Heart left ventricle (tissue), 13 donors: ENCODE measurements at regions not wholly inside any gene's neighbourhood (a gene's known extent, or its start where the extent isn't known, plus 50 kb on each side); places are given as distances from the start of the nearest gene placed in this dataset.

Experiments
- CTCF ChIP-seq, 12 donors: fragments of 200-600 bp; sonication (generic) in 4 of 12; IDR thresholded peaks; one replicate each; pipeline versions ENCODE4 v1.5.0 to v1.8.0; 2018 to 2022; ENCODE audit warnings: antibody characterized with exemption in 12 of 12, mild to moderate bottlenecking in 5 of 12
- POLR2A ChIP-seq, 2 donors: fragments of 450-650 bp; IDR thresholded peaks; one replicate each; pipeline ENCODE4 v1.6.1; 2017; ENCODE audit warnings: antibody characterized with exemption in 2 of 2, mild to moderate bottlenecking in 2 of 2, moderate library complexity in 2 of 2
- donor health status: ischemic (EF 13 %, LVEDD 7.1; RV severe dilation, severe dysfunction).
- donor health status: DM: no; HTN: yes; CAD: no.
- donor health status: DM: no; HTN: no; CAD: no.
- donor health status: ischemic (EF 25% LVEDD 6.9; RV normal size, moderate dysfunction).
- donor health status: ischemic (EF 25% LVEDD 5.7; RV mildly dilated, moderate dysfunction).
- donor health status: ischemic (EF 35%, LVEDD 5.7; RV mildly dilated, moderate dysfunction).
- donor health status: nonischemic (EF 11% LVEDD 7.7; RV severe dilation, severe dysfunction).
- donor health status: DM: yes; HTN: yes; CAD: no.
- donor health status: PGD.
- donor health status: ischemic (EF 29% LVEDD 5.4; RV normal size, mild dysfunction).
- donor health status: nonischemic (EF 23%, LVEDD 6.1; RV moderate dilation, normal function).

GRCh38 chr1:189369612-189370011 is 1108.1 kb downstream of the BRINP3 start:
- TF ChIP-seq CTCF (IDR thresholded peaks at IDR 0.05) (no peak), POLR2A (IDR thresholded peaks at IDR 0.05) (no peak)
